ENCODE measurements at regions not wholly inside any gene's neighbourhood (a gene's known extent, or its start where the extent isn't known, plus 50 kb on each side); places are given as distances from the start of the nearest gene placed in this dataset.

DNA sequence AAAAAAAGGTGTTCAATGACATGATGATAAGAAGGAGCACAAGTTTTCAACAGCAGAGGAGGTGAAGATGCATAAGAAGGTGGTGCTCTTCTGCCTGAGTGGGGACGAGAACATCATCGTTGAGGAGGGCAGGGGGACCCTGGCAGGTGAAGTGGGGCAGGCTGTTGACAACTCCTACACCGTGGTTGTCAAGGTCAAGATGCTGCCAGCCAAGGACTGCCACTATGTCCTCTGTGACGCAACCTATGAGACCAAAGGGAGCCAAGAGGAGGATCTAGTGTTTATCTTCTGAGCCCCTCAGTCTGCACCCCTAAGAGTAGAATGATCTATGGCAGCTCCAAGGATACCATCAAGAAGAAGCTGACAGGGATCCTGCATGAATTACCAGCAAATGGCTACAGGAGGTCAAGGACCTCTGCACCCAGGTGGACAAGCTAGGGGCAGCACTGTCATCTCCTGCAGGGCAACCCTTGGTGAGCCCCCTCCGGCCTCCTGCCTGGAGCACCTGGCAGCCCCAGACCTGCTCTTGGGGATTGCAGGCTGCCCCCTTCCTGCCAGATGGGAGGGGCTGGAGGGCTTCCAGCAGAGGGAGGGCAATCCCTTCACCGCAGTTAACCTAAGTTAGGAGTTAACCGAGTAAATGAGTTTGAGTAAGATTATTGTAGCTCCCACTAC lies 80.5 kb downstream of the ZNF281 start:
- Histone ChIP-seq H3K56ac (replicated peaks; ENCODE audit: insufficient read length, low read depth, low read length) (no peak overlapping the region), H3K18ac (ENCODE audit: extremely low read depth, low read length) (peak overlapping the region; percentile 51; the same call in 1 of the 2 replicates), H4K5ac (ENCODE audit: insufficient read length, low read depth, low read length) (no peak overlapping the region), H2BK120ac (replicated peaks; ENCODE audit: low read depth, low read length) (no peak overlapping the region), H4K20me1 (replicated peaks in 1 of 2; ENCODE audit: control insufficient read depth in 1 of 2, insufficient read depth in 2 of 2, low read length in 2 of 2) (no peaks in the 10 kb centered on the region), H3K79me2 (ENCODE audit: control insufficient read depth in 1 of 2, insufficient read depth in 2 of 2, low read length in 2 of 2) (no peaks in the 10 kb centered on the region), H3K27me3 (replicated peaks in 1 of 4; ENCODE audit: control insufficient read depth in 3 of 4, extremely low read depth in 1 of 4, insufficient read depth in 3 of 4, low read length in 3 of 4) (no peaks in the 10 kb centered on the region), H3K4ac (replicated peaks; ENCODE audit: insufficient read length, low read depth, low read length) (peak overlapping the region; percentile 65), H4K8ac (ENCODE audit: extremely low read depth, insufficient read depth, low read length) (no peak overlapping the region), H4K91ac (replicated peaks; ENCODE audit: insufficient read length, low read length) (peak overlapping the region; percentile 90), H2BK5ac (ENCODE audit: low read depth, low read length) (no peak overlapping the region), H2BK15ac (ENCODE audit: low read length) (peak overlapping the region; percentile 65; the same call in 1 of the 2 replicates), H2AK5ac (ENCODE audit: low read depth, low read length) (peak overlapping the region; percentile 79), H2BK12ac (ENCODE audit: low read depth, low read length) (no peak overlapping the region), H3K23ac (ENCODE audit: insufficient read length) (no peak overlapping the region), H3K14ac (ENCODE audit: insufficient read length) (no peak overlapping the region), H3K23me2 (ENCODE audit: low read depth, low read length) (no peaks in the 10 kb centered on the region), H3K4me3 (ENCODE audit: extremely low read depth in 1 of 4, insufficient read depth in 2 of 4, low read depth in 3 of 4, low read length in 4 of 4) (no peak overlapping the region), H3K79me1 (ENCODE audit: low read depth, low read length) (no peaks in the 10 kb centered on the region), H3K4me1 (replicated peaks in 1 of 4; ENCODE audit: control insufficient read depth in 3 of 4, insufficient read depth in 4 of 4, low read length in 3 of 4) (peaks cover 6 to 9% (median 8%) of the 10 kb centered on the region in 4 experiments), H3K36me3 (ENCODE audit: control insufficient read depth in 2 of 4, insufficient read depth in 4 of 4, low read length in 3 of 4) (no peaks in the 10 kb centered on the region), H3K9me3 (ENCODE audit: insufficient read depth in 2 of 2, low read depth in 1 of 2, low read length in 1 of 2) (no peaks in the 10 kb centered on the region), H2BK20ac (ENCODE audit: low read length) (peak overlapping the region; percentile 62; the same call in 1 of the 2 replicates), H3K27ac (ENCODE audit: low read depth, low read length) (no peak overlapping the region), H3K9ac (replicated peaks in 1 of 4; ENCODE audit: extremely low read depth in 1 of 4, low read depth in 3 of 4, low read length in 3 of 4) (no peak overlapping the region), H3K4me2 (ENCODE audit: insufficient read depth in 1 of 2, low read depth in 2 of 2, low read length in 2 of 2) (no peak overlapping the region), H2AFZ (ENCODE audit: low read length) (no peak overlapping the region)
- 86% methylated on average over 7 of the region's 7 CpGs; no CpG with 5 or more reads in 1 of the 2 experiments for WGBS, 2 experiments (ENCODE audit: extremely low coverage in 1 of 2, insufficient coverage in 1 of 2, insufficient read length in 1 of 2, insufficient replicate concordance in 2 of 2, low coverage in 1 of 2, low lambda C conversion rate in 2 of 2, missing lambda C conversion rate in 1 of 2)
- DNase-seq (ENCODE audit: low read depth in 1 of 2, low spot score in 2 of 2) (no peak), FAIRE-seq (no peak)
- POLR2A ChIA-PET (ENCODE audit: partially characterized antibody) = interaction anchor here (1.6 to 2.1 kb wide), 2 partner anchors 36 to 80 kb away, joined by 3 to 7 read pairs; partner anchors contain the start of gene ZNF281
- CTCF ChIA-PET (ENCODE audit: partially characterized antibody) = interaction anchor here (1.1 to 2.5 kb wide), 6 partner anchors 8 to 147 kb away, joined by 4 to 14 read pairs (median 5); no protein-coding TSS in a partner anchor
- TF ChIP-seq GABPA (IDR thresholded peaks at IDR 0.05; ENCODE audit: borderline replicate concordance, insufficient read depth, low read length) (no peak), CTBP2 (IDR thresholded peaks at IDR 0.05; ENCODE audit: borderline replicate concordance, insufficient read depth, insufficient read length, low read length) (no peak), TAF7 (optimal IDR thresholded peaks at IDR 0.05; ENCODE audit: borderline replicate concordance, low read depth, low read length) (no peak)

Data from H1 (cell line).